GM21576 (cell line): ENCODE measurements at regions not wholly inside any gene's neighbourhood (a gene's known extent, or its start where the extent isn't known, plus 50 kb on each side); places are given as distances from the start of the nearest gene placed in this dataset.

Source experiments
- ATAC-seq: cut with Tn5 transposase; IDR thresholded peaks from one replicate; pipeline ENCODE4 v1.9.1; 2021; ENCODE audit warnings: mild to moderate bottlenecking, moderate library complexity; ENCODE audit not compliant: unreplicated experiment

GRCh38 chr12:27179400-27180214 lies 64.5 kb upstream of the STK38L start:
- ATAC-seq: peak; percentile 88

- ATAC-seq: no peak
These were observed 63.1 kb upstream of the STK38L start for GRCh38 chr12:27180906-27181505.

DNA sequence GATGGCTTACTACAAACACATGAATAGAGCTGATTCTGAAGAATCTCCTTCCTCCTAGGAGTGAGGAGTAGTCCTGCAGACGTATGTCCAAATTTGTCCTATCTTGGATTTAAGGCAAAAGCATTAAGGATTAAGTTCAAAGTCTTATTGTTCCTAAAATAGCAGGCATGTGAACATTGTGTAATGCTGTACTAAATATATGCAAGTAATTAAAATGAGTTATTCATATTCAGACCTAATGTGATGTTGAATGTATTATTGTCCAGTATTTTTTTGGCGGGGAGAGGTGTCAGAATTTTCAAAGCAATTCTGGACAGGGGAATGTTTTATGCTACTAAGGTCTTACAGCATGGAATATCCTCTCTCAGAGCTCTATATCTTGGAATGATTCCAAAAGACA lies 60.7 kb upstream of the STK38L start:
- ATAC-seq: no peak

DNA sequence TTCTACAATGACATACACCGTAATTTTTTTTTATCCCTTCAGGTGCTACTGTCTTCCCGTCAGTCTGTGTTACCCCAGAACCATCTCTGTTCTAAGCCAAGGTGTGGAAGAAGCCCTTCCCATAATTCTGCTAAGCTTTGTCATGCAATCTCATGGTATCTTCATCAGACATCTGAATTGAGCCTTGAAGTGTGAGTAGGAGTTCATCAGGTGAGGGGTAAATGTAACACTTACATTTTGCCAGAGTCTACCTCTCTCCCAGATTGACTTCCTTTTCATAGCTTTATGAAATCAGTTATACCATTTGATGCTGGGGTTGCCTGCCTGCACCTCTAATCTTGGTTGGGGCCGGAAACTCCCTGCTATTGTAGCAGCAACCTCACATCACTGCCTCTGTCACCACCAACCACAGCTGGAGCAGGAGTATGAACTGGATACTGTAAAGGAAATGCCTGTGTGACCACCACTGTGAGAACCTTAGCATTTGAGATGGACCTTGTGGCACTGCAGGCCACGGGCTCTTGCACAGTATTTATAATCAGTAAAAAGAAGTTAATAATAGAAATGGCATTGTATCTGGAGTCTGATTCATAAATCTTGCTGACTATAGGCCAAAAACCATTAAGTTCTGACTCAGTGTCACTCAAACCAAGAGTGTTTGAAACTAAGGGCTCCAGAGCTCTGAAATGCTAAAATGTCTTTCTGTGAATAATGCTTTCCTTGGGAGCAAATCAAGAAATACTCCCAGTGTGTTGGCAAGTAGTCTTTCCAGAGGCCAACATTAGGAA lies 58.7 kb upstream of the STK38L start:
- peak; percentile 91 for ATAC-seq

DNA sequence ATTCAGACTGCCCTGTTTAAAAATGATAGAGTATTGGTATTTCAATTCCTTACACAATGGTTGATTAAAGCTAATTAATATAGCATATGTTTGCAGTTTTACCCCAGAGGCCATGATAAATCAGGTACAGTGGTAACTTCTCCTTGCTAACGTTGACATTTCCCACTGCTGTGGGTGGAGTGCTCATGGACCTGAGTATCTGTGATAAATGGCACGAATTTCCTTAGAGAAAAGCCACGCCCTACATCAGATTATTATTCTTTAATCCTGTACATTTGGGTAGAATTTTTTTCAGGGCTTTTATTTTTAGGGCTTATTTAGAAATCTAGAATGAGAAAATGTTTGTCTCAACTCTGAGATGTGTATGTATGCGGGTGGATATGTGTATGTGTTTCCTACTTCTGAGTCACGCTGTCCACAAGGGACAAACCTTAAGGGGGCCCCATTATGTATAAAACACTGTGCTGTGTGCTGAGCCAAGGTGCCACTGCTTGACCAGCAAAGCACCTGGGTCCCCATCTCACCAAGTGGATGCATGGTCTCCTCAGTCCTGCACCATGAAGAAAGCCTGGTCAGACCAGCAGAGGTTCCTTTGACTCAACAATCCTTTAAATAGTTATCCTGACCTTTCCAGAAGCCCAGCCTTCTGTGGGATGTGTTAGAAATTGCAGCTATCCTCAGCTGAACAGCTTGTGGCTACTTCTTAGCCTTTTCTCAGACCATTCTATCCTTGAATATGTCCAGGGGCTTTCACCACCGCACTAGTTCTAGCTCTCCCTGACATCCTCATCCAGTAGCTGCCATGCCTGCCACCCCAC lies 57.9 kb upstream of the STK38L start:
- no peak for ATAC-seq

DNA sequence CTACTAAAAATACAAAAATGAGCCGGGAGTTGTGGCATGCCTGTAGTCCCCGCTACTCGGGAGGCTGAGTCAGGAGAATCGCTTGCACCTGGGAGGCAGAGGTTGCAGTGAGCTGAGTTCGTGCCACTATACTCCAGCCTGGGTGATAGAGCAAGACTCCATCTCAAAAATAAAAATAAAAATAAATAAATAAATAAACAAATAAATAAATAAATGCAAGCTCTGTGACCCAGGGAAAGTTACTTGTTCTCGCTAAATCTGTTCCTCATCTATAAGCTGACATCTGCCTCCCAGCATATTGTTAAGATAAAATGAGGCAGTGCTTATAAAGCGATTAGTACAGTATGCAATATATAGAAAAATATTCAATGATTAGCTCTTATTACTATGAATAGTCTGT lies 56.4 kb upstream of the STK38L start:
- no peak for ATAC-seq

GRCh38 chr12:27190761-27191160 lies 53.3 kb upstream of the STK38L start:
- ATAC-seq: no peak

GRCh38 chr12:27191531-27191930 lies 52.6 kb upstream of the STK38L start:
- ATAC-seq: no peak

DNA sequence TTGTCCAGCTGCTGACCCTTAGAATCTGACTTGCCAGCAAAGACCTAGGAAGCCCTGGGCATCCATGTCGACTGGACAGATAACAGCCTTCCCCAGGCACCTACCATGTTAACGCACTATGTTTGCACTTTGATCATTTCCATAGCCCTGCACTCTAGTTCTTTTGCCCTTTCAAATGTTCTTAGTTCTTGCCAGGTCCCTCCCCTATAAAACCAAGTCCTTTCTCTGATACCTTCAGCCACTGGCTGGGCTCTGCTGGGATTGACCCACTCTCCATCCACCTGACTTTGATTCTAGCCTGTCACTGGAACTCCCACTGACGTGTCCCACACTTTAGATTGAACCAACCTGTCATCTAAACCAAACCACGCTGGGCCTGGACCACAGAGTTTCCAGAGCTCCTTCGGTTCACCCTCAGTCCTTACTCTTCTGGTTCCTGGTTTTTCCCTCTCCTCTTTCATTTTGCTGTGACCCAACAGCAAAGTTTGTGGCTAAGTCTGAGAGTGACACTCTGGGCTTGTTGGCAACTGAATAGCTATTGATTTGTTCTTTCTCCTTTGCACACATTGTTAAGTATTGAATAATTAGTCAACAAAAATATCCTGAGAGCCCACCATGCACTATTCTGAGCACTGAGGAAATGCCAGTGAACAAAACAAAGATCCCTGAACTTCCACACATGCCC lies 51.8 kb upstream of the STK38L start:
- ATAC-seq: no peak

DNA sequence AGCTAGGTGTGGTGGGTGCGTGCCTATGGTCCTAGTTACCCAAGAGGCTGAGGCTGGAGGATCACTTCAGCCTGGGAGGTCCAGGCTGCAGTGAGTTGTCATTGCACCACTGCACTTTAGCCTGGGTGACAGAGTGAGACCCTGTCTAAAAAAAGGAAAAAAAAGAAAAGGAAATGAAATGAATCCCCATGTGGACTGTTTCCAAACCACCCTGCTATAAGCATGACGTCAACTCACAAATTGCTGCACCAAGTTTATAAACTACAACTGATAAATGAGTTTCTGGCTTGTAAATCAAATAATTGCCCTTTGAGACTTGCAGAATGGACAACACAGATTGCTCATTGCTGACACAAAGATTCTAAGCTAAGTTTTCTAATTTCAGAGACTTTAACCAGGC lies 51.0 kb upstream of the STK38L start:
- no peak for ATAC-seq

GRCh38 chr12:27193854-27194544 lies 50.1 kb upstream of the STK38L start:
- no peak for ATAC-seq
